Astrocyte (in vitro differentiated cells and primary cell): ENCODE measurements at regions not wholly inside any gene's neighbourhood (a gene's known extent, or its start where the extent isn't known, plus 50 kb on each side); places are given as distances from the start of the nearest gene placed in this dataset.

Source experiments
- CTCF ChIP-seq: IDR thresholded peaks from 2 replicates; pipeline ENCODE4 v1.5.1; 2011; ENCODE audit warnings: low read depth, mild to moderate bottlenecking, inconsistent platforms, low read length, moderate library complexity; ENCODE audit not compliant: insufficient read depth
- EZH2 ChIP-seq: IDR thresholded peaks from 2 replicates; pipeline ENCODE4 v1.6.1; 2012; ENCODE audit warnings: mild to moderate bottlenecking, low read length, inconsistent platforms; ENCODE audit not compliant: insufficient read depth

- TF ChIP-seq CTCF = no peak
- no peak for TF ChIP-seq EZH2
Measured at GRCh38 chrX:46366381-46367207, 178.6 kb downstream of the ZNF674 start.
